Dedifferentiated amniotic fluid mesenchymal stem cell (primary cell): ENCODE measurements at regions not wholly inside any gene's neighbourhood (a gene's known extent, or its start where the extent isn't known, plus 50 kb on each side); places are given as distances from the start of the nearest gene placed in this dataset.
"Not testable (repeated sequence)": the region's sequence is repeated elsewhere in the genome, so short reads cannot be mapped to it uniquely, and the experiment has no call there.

Source experiments
- DNase-seq: peaks from one replicate; pipeline ENCODE4 v3.0.0-alpha.2; 2016; ENCODE audit errors: extremely low spot score

DNA sequence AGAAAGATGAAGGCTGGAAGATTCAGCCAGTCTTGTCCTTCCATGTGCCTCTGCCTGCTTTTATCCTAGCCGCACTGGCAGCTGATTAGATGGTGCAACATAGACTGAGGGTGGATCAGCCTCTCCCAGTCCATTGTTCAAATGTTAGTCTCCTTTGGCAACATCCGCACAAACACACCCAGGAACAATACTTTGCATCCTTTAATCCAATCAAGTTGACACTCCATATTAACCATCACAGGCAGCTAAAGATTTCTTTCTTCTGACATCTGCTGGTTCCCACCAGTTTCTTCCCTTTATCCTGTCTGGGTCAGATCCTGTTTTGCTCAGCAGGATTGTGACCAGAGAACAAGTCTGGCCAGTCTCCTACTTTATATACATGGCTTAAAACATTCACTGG, 276.5 kb upstream of the TYRP1 start:
- no peak for DNase-seq

DNA sequence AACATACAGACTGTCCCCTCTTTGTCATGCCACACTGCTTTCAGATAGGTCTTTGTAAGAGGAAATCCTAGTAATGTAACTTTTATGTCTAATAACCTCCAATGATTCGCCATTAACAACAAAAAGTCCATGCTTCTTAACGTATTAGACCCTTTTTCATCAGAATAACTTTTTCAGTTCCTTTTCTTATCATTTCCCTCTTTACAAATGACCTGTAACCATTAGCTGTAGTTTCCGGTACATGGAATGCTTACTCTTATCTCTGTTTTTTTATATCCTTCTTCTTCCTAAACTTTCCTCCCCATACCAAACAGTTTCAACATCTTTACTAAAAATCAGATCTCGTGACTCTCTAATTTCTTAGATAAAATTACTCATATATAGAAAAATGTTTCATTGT, 268.9 kb upstream of the TYRP1 start:
- DNase-seq: no peak

DNA sequence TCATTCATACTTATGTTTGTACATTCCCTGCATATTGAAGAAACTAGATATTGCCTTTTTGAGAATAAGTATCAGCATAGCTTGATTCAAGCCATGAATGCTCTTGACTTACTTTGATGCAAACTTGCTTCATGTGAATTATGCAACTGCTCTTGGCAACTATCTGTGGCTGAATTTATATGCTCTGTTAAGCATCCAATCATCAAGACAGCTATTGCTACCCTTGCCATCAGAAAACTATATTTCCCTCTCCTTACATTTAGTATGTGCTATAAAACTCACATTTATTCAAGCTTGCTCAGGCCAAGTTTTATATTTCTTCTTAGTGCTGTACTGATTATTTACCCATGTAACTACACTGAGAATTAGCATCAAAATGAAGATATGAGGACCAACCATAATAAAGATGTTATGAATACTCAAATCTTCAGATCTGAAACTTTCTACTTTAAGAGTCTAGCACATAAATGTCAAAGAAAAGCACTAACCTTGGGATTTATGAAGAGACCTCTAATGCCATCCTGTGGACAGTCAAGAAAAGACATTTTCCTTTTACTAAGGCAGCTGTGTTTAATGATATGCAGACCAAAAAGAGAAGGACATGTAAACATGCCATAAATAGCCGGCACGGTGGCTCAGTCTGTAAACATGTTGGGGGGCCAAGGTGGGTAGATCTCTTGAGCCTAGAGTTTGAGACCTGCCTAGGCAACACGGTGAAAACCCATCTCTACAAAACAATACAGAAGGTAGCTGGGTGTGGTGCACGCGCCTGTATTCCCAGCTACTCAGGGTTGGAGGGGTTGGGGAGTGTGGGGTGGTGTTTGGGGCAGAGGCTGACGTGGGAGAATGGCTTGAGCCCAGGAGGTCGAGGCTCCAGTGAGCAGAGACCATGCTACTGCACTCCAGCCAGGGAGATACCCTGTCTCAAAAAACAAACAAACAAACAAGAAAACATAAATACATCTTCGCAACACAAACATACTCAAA, 267.0 kb upstream of the TYRP1 start:
- DNase-seq: peak; percentile 65

DNA sequence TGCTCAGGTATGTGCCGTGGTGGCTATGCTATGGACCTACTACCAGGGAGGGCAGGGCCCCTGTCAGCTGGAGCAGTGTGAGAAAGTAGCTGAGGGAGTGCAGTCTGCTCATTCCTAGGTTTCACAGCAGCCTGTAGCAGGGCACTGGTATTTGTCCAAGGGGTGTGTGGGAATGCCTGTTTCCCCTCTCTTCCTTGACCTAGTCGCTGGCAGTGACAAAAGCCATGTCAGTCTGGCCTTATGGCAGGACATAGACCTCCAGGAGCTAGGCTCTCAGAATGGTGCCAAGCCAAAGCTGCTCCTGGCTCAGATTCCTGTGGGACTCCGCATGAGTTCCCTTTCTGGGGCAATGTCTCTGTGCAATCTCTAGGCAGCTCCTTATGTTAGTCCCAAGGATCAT, 253.9 kb upstream of the TYRP1 start:
- DNase-seq: no peak

DNA sequence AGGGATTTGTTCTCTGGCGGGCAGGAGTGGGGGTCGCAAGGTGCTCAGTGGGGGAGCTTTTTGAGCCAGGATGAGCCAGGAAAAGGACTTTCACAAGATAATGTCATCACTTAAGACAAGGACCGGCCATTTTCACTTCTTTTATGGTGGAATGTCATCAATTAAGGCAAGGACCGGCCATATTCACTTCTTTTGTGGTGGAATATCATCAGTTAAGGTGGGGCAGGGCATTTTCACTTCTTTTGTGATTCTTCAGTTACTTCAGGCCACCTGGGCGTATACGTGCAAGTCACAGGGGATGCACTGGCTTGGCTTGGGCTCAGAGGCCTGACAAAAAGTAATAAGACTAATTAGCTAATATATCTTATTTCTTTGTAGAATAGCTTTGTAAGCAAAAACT, 252.1 kb upstream of the TYRP1 start:
- DNase-seq: not testable (repeated sequence)

DNA sequence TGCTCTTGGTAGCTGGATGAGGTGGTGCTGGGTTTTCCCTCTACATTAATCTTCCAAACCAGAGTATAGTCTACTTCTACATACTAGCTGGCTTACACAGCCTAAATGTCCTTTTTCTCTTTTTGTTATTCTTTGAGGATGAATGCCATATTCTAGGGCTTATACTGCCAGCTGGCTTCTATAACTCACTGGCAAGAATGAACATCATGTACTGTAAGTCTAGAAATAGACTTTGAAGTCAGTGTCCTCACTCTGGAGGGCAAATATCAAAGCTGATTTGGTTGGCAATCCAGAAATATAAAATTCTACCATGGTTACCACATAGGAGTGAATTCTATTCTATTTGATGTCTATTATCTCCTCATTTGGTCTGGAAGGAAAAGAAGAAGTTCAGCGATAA, 251.7 kb upstream of the TYRP1 start:
- no peak for DNase-seq

DNA sequence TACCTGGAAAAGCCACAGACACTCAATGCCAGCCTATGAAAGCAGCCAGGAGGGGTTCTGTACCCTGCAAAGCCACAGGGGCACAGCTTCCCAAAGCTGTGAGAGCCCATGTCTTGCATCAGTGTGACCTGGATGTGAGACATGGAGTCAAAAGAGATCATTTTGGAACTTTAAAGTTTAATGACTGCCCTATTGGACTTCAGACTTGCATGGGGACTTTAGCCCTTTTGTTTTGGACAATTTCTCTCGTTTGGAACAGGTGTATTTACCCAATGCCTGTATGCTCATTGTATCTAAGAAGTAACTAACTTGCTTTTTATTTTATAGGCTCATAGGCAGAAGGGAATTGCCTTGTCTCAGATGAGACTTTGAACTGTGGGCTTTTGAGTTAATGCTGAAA, 244.9 kb upstream of the TYRP1 start:
- DNase-seq: no peak

DNA sequence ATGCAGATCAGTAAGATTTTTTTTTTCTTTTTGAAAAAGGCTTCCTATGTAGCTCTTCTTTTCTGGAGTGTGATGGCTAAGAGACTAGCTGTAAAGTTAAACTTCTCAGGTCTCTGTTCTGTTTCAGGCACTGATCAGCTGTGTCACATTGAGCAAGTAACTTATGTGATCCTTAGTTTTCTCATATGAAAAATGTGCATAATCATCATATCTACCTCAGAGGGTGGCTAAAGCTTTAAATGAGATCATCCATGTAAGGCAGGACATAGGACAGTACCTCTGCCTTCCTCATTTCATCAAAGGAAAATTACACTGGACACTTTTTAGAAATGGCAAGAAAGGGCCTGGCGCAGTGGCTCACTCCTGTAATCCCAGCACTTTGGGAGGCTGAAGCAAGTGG, 235.9 kb upstream of the TYRP1 start:
- no peak for DNase-seq

DNA sequence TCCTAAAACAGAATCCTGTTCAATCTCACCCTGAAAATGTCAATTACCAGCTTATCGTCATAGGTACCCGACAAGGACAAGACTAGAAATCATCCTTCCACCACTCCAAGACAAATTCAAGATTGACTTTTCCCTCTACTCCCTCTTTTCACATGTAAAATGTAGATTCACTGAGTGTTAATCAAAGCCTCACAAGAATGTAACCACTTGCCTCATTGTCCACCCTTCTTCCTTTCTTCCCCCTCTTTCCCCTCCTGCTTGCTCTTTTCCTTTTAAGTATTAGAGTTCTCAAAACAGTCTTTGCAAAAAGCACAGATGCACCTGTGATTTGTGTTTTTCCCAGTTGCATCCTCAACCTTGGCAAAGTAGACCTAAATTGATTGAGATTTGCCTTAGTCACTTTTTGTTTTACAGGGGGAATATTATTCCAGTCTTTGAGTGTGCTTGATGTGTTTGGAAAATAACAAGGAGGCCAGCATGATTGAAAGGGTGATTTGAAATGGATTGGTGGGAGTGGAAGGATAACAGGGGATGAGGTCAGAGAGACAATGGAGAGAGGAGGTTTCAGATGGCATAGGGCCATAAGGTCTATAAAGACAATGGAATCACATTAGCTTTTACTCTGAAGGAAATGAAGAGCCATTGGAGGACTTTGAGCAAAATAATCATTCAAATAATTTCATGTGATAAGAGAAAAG, 231.3 kb upstream of the TYRP1 start:
- no peak for DNase-seq

DNA sequence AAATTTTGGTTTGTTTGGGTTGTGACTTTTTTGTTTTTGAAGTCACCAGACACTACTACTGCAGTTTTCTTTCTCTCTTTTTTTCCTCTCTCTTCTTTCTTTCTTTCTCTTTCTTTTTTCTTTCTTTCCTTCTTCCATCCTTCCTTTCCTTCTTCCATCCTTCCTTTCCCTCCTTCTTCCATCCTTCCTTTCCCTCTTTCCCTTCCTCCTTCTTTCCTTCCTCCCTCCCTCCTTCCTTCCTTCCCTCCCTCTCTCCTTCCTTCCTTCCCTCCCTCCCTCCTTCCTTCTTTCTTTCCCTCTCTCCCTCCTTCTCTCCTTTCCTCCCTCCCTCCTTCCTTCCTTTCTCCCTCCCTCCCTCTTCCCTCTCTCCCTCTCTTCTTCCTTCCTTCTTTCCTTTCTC, 230.3 kb upstream of the TYRP1 start:
- no peak for DNase-seq

DNA sequence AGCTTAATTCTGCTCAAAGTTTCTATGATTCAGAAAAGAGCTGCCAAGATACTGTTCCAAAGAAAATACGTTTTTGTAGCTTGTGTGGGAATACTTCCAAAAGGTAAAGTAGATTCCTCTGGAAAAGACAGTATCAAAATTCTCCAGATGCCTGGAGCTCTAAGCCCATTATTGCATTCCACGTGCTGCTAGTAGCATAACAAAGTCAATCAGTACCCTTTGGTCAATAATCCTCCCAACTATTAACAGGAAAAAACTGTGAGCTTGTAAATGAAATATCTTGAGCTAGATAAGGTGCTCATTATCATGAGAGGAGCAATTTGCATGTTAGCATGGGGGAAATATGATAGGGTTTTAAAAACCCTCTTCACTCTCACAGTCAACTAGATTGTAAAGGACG, 229.5 kb upstream of the TYRP1 start:
- no peak for DNase-seq

DNA sequence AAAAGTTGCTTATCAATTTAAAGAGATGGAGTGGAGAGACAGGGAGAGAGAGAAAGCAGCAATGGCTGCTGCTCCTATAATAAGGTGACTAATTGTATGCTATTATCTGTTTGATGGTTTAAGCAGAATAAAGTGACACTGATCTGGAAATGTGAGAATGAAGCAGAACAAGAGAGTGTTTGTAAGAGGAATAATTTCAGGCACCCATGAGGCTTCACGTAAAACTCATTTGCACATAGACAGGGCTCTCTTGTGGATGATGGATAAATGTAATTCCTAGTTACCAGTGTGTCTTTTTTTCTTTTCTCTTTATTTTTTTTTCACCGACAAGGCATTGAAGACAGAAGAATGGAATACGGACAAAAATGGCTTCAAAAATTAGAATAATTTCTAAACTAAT, 228.8 kb upstream of the TYRP1 start:
- no peak for DNase-seq

DNA sequence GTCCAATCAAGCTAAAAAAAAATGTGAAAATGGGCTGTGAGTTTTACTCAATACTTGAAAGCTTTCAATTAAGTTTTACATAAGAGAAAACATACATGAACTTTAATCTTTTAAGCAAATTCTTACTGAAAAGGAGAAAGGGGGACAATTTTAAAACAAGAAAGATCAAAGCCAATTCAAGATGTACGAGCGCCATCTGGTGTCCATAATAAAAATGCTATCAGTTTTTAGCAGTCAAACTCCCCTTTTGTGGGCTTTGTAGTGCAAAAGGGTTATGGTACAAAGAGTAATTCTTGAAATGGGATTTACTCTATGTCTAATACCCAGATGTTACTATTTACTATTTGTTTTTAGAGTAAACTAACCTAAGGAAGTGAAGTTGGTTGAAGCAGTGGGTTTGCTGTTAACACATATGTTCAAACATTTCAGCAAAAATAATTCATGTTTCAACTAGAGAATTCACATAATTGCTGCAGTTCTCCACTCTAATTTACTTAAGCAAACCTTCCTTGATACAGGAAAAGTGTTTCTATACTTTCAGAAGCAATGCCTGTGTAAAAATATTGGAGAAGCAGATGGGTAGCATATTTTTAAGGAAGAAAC, 228.2 kb upstream of the TYRP1 start:
- DNase-seq: peak; percentile 17

DNA sequence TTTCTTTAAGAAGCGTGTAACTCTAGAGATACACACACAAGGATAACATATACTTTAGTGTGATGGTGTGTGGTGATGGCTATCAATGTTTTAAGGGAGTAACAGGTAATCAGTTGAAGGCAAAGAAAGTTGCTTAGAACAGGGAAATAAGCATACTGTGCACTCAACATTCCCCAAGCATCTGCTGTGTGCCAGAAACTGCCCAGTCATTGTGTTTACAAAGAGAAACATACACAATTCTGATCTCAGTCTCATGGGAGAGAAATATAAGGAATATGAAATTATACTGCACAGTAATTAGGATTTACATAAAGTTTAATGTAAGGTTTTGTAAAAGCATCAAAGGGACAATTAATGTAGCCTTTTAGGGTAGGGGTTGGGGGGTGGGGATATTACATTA, 224.1 kb upstream of the TYRP1 start:
- no peak for DNase-seq

DNA sequence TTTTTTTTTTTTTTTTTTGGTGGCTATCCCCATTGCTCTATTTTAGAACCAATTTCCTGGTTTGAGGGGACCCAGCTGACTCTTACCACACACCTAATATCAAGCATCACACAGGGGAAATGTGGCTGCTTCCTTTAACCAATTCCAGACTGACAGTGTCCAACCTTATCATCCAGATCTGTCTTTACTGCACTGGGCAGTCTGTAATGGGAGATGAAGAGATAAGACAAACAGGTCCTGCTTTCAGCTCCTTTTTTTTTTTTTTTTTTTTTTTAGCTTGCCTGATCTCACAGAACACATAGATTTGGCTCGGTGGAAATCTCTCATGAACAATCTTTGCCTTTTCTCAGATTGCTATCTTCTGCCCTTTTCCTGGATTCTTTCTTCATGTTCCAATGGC, 198.8 kb upstream of the TYRP1 start:
- DNase-seq: no peak

DNA sequence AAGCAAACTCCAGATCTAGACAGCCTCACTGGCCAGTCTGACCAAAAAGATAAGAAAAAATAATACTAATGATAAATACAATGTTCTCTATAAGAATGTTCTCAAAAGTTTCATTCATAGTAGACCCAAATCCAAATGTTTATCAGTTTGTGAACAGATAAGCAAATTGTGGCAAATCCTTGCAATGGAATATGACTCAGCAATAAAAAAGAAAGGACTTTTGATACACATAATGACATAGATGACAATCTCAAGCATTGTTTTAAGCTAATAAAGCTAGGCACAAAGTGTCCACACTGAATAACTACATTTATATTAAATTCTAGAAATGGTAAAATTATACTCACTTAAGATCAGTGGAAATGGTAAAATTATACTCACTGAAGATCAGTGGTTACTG, 195.4 kb upstream of the TYRP1 start:
- no peak for DNase-seq

DNA sequence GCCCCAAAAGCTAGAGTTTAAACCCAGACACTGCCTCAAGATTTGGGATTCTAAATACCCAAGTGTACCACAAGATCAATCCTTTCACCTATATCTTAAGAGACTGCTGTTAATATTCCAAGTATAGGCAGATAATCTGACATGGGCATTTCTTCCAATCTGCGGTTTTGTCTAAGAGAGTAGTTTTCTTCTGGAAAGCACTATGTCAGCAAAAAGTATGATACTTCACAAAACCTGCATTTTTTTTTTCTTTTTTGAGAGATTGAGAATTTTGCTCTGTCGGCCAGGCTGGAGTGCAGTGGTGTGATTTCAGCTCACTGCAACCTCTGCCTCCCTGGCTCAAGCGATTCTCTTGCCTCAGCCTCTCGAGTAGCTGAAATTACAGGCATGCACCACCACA, 190.7 kb upstream of the TYRP1 start:
- DNase-seq: no peak

DNA sequence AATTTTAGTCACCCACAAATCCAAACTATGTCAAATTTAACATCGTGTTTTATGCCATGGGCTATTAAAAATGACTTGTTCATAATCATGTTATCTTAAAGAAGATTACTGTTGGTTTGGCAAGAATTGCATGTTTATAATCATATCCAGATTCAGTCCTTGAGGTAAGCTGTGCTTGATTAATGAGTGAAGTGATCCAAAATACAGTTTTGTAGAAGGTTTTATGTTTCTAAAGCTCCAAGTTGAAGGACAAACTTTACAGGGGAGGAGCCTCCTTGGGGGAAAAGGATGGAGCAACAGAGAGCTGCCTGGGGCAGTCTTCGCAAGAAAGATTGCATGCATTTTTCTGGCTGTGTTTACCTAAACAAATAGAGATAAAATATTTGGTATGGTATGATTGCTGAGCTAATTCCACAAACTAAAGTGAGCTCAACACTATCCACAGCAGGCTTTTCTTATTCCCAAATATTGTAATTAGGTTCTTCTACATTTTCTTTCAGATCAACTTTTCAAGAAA, 189.5 kb upstream of the TYRP1 start:
- peak; percentile 85 for DNase-seq

DNA sequence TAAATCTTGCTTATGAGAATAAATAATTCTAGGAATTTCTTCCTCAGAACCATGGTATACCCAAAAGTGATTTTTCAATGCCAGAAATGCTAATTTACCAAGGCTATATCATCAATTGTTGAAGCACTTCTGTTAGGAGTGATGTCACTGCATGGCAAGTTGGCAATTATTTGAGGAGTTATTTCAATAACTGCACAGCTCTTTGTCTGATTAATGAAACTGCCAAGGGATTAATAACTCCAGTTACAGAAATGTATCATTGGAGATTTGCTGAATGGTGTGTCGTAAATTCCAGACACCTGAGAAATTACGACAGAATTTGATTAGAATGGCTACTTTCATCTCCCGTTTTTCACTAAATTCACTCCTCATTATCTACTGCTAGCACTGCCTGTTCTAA, 182.6 kb upstream of the TYRP1 start:
- no peak for DNase-seq

DNA sequence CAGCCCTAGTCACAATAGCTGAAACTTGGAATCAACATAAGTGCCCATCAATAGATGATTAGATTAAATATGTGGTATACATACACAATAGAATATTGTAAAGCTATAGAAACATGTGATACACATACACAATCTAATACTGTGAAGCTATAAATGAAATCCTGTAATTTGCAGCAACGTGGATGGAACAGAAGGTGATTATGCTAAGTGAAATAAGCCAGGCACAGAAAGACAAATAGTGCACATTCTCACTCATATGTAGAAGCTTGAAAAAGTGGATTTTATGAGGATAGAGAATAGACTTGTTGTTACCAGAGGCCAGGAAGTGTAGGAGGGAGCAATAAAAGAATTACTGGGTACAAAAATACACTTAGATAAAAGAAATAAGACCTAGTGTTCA, 181.5 kb upstream of the TYRP1 start:
- no peak for DNase-seq

DNA sequence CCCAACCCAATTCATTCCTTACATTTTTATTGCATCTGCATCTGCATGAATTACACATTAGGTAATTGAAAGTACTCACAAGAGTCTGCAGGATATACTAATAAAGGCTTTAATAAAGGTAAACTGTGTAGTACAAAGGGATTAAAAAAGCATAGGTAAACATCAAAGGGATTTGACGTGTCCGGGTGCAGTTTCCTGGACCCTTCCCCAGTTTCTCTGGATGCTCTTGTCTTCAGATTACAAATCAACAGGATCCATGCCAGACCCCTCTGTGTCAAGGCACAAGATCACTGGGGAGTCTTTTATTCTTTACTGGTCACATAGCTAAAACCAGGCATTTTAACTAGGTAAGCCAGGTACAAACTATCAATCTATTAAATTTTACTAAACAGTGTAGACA, 177.2 kb upstream of the TYRP1 start:
- no peak for DNase-seq

DNA sequence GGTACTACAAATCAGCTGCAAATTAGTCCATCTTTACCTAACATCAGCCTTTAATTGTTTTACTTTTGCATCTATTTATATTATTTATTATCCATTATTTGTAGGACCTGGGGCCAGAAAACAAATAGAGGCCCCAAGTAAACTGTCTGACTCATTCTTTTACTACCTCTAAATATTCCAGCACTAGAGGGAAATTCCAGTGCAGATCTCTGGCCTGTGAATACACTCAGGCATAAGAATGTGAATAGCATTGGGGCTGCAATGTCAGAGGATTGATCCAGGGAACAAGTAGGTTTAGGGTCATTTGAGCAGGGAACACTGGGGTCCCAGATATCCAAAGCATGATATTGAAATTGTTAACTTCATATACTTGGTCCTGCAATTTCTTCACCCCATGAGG, 176.6 kb upstream of the TYRP1 start:
- no peak for DNase-seq
